Vagina (tissue), 2 donors: ENCODE measurements at regions not wholly inside any gene's neighbourhood (a gene's known extent, or its start where the extent isn't known, plus 50 kb on each side); places are given as distances from the start of the nearest gene placed in this dataset.

Experiments
- POLR2A ChIP-seq, 2 donors: fragments of 450-650 bp; IDR thresholded peaks; one replicate each; pipeline ENCODE4 v1.6.1; 2017; ENCODE audit warnings: antibody characterized with exemption in 2 of 2, mild to moderate bottlenecking in 2 of 2, moderate library complexity in 2 of 2
- POLR2AphosphoS5 ChIP-seq, 2 donors: sonication (generic); formaldehyde crosslinking; IDR thresholded peaks; one replicate each; pipeline ENCODE4 v1.9.0; 2017; ENCODE audit warnings: antibody characterized with exemption in 2 of 2, mild to moderate bottlenecking in 2 of 2, low read depth in 1 of 2; ENCODE audit not compliant: insufficient read depth in 1 of 2
- TF ChIP-seq, protein P1 (sequence below), 3 experiments: fragments of 450-650 bp in 2 of 3; fragments of 200-600 bp in 1 of 3; sonication (generic) in 1 of 3; IDR thresholded peaks; one replicate each; pipeline ENCODE4 v1.5.1; 2017 to 2019; ENCODE audit warnings: antibody characterized with exemption in 3 of 3, mild to moderate bottlenecking in 2 of 3, moderate library complexity in 2 of 3

DNA sequence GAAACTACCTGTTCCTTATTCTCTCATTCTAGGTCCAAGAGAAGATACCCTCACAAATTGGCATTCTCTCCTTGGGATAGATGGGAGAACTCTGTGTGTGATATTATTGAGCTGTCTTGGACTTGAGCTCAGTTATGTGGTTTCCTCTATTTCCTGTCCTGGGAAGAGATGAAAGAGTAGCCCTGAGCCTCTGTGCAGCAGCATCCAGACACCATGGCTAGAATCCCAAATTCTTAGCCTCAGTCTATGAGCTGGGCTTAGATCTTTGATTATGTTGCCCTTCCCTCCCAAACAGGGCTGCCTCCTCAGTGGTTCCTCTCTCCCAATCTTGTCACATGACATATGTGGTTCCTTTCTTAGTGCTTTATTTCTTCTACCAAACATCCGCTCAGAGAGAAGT, 290.7 kb downstream of the SPRY2 start:
- TF ChIP-seq, protein P1, sequence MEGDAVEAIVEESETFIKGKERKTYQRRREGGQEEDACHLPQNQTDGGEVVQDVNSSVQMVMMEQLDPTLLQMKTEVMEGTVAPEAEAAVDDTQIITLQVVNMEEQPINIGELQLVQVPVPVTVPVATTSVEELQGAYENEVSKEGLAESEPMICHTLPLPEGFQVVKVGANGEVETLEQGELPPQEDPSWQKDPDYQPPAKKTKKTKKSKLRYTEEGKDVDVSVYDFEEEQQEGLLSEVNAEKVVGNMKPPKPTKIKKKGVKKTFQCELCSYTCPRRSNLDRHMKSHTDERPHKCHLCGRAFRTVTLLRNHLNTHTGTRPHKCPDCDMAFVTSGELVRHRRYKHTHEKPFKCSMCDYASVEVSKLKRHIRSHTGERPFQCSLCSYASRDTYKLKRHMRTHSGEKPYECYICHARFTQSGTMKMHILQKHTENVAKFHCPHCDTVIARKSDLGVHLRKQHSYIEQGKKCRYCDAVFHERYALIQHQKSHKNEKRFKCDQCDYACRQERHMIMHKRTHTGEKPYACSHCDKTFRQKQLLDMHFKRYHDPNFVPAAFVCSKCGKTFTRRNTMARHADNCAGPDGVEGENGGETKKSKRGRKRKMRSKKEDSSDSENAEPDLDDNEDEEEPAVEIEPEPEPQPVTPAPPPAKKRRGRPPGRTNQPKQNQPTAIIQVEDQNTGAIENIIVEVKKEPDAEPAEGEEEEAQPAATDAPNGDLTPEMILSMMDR (IDR thresholded peaks at IDR 0.05): no peak
- TF ChIP-seq POLR2A (IDR thresholded peaks at IDR 0.05): no peak
- TF ChIP-seq POLR2AphosphoS5 (IDR thresholded peaks at IDR 0.05; ENCODE audit: insufficient read depth in 1 of 2, low read depth in 1 of 2): no peak
